NCI-H2029 treated with DMSO at 0.1 percent for 48 hours (cell line): ENCODE measurements at regions not wholly inside any gene's neighbourhood (a gene's known extent, or its start where the extent isn't known, plus 50 kb on each side); places are given as distances from the start of the nearest gene placed in this dataset.
"Not testable (repeated sequence)": the region's sequence is repeated elsewhere in the genome, so short reads cannot be mapped to it uniquely, and the experiment has no call there.

Source experiments
- DNase-seq: peaks from one replicate; lab custom pipeline; 2025; lab: John Stamatoyannopoulos, UW

- DNase-seq = no peak
Observed at GRCh38 chr15:77862651-77863104, 214.8 kb downstream of the TBC1D2B start.

GRCh38 chr15:77861997-77862635 is 215.4 kb downstream of the TBC1D2B start:
- not testable (repeated sequence) for DNase-seq

DNA sequence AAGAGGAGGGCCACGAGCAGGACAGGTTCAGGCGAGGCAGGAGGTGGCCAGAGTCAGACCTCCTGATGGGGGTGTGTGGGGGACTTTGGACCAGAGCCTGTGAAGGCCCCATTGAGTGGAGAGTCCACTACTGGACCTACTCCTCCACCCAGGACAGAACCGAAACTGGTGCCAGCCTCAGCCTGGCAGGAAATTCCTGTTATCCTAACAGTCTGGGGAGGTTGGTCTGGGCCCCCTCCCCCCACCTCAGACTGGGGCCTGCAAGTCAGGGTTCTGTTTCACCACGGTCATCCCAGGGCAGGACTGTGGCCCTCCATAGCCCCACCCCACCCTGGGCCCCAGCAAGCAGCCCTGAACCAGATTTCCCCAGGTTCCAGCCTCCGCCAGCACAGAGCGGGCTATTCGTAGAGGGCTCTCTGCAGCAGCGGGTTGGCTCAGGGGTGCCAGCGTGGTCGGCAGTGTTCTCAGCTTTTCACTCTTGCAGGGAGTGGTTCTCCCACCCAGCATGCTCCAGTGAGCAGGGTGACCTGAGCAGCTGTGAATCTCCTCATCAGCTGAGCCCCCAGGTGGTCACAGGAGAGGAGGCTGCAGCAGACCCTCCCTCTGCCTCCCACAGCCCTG is 217.3 kb downstream of the TBC1D2B start:
- DNase-seq = no peak

DNA sequence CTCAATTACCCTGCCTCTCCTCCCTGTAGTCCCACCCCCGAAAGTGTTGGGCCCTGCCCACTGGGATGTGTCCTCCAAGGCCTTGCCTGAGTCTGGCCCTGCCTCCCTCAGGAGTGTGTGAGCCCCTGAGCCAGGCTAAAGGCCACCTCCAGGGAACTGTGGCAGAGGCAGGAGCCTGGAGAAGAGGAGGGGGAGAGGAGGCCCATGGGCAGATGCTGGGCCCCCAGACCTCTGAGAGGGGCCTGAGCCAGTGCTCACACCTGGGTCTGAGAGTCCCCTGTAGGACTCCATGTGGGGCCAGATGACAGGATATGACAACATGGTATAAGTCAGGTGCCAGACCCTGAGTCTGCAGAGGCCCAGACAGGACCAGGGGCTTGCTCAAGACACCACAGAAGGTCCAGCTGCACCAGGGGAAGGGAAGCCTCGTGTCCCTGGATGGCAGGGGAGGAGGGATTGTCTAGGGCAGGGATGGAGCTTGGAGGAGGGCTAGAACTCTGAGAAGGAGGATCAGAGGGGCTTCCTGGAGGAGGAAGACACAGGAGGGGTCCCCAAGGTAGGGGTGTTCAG is 217.9 kb downstream of the TBC1D2B start:
- no peak for DNase-seq

DNA sequence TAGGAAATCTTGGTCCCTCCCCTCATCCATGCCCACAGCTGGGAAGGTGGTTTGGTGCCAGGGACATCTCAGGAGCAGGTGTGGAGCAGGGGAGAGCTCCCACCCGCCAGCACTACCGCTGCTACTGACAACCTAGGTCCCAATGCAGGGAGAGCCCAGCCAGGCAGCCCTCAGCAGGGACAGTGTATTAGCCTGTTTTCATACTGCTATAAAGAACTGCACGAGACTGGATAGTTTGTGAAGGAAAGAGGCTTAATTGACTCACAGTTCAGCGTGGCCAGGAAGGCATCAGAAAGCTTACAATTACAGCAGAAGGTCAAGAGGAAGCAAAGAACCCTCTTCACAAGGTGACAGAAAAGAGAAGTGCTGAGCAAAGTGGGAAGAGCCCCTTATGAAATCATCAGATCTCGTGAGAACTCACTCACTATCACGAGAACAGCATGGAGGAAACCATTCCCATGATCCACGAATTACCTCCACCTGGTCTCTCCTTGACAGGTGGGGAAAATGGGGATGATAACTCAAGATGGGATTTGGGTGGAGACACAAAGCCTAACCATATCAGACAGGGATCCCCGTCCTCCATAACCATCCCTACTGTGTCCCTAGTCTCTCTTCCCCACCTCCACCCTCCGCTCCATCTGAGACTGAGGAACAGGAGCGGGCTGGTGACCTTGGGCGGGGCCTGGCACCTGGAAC is 218.6 kb downstream of the TBC1D2B start:
- no peak for DNase-seq

GRCh38 chr15:77857419-77857818 is 220.1 kb downstream of the TBC1D2B start:
- no peak for DNase-seq

- DNase-seq = no peak
Observed at GRCh38 chr15:77856705-77857346, 220.7 kb downstream of the TBC1D2B start.

DNA sequence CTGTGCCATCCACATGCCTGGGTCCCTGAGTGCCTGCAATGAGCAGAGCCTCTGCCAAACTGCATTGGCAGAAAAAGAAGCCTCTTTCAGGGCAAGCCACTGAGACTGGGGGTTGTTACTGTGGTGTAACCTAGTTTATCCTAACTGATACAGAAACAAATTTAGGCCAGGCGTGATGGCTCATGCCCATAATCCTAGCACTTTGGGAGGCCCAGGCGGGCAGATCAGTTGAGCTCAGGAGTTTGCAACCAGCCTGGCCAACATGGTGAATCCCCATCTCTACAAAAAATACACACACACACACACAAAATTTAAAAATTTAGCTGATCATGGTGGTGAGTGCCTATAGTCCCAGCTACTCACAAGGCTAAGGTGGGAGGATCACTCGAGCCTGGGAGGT is 221.6 kb downstream of the TBC1D2B start:
- DNase-seq = no peak

- DNase-seq = no peak
Observed at GRCh38 chr15:77854980-77855379, 222.3 kb upstream of the LINGO1 start.

DNA sequence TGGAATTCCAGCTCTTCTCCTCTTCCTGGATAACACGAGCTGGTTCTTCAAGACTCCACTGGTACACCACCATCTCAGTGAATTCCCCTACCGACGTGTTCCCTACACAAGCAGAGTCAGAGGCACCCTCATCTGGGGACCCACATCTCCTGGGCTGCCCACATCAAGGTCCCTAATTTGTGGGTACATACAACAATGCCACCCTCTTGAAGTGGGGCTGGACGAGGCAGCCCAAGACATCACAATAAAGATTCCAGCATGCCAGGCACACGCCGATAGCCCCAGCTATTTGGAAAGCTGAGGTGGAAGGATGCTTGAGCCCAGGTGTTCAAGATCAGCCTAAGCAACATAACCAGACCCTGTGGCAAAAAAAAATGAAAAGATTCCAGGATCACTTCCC is 221.2 kb upstream of the LINGO1 start:
- DNase-seq = no peak

GRCh38 chr15:77853008-77853328 is 220.3 kb upstream of the LINGO1 start:
- no peak for DNase-seq

GRCh38 chr15:77852241-77853007 is 219.7 kb upstream of the LINGO1 start:
- DNase-seq = no peak

DNA sequence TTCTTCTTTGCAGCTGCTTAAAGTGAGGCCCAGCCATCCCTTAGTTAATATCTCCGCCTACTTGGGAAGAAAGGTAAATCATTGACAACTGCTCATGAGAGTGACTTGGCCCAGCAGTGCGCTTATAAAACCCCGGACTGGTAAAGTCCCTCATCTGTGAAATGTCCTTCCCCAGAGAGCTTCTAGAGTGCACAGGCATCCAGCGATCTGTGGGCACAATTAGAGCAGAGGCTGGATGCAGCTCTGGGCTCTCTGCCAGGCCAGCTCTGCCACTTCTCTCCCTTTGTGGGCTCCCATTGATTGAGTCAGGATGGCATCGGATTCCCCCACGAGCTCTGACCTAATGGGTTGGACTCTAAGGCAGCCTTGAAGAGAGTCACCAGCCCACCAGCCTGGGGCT is 219.0 kb upstream of the LINGO1 start:
- DNase-seq = peak; percentile 10

- no peak for DNase-seq
Observed at GRCh38 chr15:77851086-77851485, 218.4 kb upstream of the LINGO1 start.

GRCh38 chr15:77846986-77847385 is 214.3 kb upstream of the LINGO1 start:
- DNase-seq = no peak

DNA sequence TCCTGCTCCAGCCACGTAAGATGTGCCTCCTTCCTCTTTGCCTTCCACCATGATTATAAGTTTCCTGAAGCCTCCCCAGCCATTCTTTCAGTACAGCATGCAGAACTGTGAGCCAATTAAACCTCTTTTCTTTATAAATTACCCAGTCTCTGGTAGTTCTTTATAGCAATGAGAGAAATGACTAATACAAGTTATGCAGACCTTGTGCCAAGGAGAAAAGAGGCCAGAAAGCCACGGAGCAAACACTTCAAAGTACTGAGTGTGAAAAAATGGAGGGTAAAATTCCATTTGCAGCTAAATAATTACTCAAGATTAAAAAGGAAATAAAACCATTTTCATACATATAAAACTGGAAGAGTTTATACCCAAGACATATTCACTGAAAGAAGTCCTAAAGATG is 213.6 kb upstream of the LINGO1 start:
- DNase-seq = no peak

DNA sequence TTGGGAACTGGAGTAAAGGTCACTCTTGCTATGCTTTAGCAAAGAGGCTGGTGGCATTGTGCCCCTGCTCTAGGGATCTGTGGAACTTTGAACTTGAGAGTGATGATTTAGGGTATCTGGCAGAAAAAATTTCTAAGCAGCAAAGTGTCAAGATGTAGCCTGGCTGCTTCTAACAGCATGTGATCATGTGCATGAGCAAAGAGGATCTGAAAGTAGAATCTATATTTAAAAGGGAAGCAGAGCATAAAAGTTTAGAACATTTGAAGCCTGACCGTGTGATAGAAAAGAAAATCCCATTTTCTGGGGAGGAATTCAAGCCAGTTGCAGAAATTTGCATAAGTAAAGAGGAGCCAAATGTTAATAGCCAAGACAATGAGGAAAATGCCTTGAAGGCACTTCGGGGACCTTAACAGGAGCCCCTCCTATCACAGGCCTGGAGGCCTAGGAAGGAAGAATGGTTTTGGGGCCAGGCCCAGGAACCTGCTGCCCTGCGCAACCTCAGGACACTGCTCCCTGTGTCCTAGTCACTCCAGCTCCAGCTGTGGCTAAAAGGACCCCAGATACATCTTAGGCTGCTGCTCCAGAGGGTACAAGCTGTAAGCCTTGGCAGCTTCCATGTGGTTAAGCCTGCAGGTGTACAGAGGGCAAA is 212.2 kb upstream of the LINGO1 start:
- no peak for DNase-seq

- DNase-seq = no peak
Observed at GRCh38 chr15:77843546-77843945, 210.8 kb upstream of the LINGO1 start.

DNA sequence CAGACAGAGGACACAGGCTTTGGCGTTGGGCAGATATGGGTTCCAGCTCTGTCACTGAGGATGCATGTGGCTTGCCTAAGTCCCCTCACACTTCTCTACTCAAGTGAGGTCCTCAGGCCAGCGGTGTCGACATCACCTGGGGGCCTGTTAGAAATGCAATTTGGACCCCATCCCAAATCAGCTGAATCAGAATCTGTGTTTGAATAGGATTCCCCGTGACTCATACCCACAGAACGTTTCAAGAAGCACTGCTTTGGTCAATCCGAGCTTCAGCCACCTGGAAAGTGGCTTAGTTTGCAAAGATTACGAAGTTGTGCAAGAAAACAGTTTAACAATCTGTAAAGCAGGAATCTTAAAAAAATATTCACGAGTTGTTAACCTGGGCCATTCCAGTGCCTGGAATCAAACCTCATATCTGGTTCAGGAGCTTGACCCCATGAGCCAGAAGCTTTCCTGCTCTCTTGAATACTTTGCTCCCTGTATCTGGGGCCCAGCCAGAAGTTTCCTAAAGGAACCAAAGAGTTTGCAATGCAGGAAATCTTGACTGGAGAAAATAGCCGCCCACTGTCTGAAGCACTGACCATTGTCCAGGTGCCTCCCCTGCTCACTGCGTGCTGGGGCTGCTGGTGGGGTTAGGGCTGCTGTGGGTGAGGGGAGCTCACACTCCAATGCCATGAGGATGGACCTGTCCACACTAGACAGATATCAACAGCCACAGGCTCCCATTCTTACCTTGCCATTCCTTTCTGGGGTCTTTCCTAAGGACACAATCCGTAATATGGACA is 208.5 kb upstream of the LINGO1 start:
- no peak for DNase-seq
